ENCODE measurements at regions not wholly inside any gene's neighbourhood (a gene's known extent, or its start where the extent isn't known, plus 50 kb on each side); places are given as distances from the start of the nearest gene placed in this dataset.

GRCh38 chr11:119800171-119800570, 71.2 kb upstream of the NECTIN1 start:
- Histone ChIP-seq H3K27me3 (peaks cover 5% of the 10 kb centered on the region), H3K4me3 (no peak overlapping the region), H3K27ac (no peak overlapping the region), H3K4me1 (peaks cover 5% of the 10 kb centered on the region), H3K9me3 (no peaks in the 10 kb centered on the region), H3K36me3 (no peaks in the 10 kb centered on the region)
- no peak for TF ChIP-seq POLR2AphosphoS5 (IDR thresholded peaks at IDR 0.05)
- TF ChIP-seq, protein P1, sequence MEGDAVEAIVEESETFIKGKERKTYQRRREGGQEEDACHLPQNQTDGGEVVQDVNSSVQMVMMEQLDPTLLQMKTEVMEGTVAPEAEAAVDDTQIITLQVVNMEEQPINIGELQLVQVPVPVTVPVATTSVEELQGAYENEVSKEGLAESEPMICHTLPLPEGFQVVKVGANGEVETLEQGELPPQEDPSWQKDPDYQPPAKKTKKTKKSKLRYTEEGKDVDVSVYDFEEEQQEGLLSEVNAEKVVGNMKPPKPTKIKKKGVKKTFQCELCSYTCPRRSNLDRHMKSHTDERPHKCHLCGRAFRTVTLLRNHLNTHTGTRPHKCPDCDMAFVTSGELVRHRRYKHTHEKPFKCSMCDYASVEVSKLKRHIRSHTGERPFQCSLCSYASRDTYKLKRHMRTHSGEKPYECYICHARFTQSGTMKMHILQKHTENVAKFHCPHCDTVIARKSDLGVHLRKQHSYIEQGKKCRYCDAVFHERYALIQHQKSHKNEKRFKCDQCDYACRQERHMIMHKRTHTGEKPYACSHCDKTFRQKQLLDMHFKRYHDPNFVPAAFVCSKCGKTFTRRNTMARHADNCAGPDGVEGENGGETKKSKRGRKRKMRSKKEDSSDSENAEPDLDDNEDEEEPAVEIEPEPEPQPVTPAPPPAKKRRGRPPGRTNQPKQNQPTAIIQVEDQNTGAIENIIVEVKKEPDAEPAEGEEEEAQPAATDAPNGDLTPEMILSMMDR (IDR thresholded peaks at IDR 0.05), result no peak
- no peak for TF ChIP-seq EP300 (IDR thresholded peaks at IDR 0.05)
- TF ChIP-seq POLR2A (IDR thresholded peaks at IDR 0.05), result no peak
- WGBS, result 96% methylated on average over 2 of the region's 2 CpGs
- DNase-seq (ENCODE audit: low spot score in 2 of 2), result no peak

GRCh38 chr11:119798656-119799055, 69.7 kb upstream of the NECTIN1 start:
- no peak overlapping the region for H3K27ac ChIP-seq
- H3K27me3 ChIP-seq, result peaks cover 5% of the 10 kb centered on the region
- WGBS, result 80% methylated on average over 3 of the region's 3 CpGs

DNA sequence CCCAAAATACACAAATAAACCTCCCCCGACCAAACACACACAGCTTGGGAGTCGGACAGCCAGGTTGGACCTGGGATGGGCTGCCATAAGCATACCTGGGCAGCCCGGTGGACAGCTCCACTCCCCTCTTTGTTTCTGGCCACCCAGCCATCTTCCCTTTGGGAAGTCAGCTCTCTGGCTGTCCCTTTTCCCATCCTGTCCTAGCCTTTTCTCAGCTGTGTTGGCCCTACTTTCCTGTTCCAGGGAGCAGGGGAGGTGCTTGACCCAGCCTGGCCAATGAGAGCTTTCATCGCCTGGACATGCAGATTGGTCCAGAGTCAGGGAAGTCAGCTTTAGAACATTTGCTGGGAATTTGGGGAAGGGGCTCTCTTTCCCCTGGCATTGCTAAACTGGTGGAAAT, 68.7 kb upstream of the NECTIN1 start:
- peaks cover 5% of the 10 kb centered on the region for H3K27me3 ChIP-seq
- 89% methylated on average over 4 of the region's 4 CpGs for WGBS

More at GRCh38 chr11:119798656-119799055, 69.7 kb upstream of the NECTIN1 start:
- TF ChIP-seq POLR2A (IDR thresholded peaks at IDR 0.05) (no peak), POLR2AphosphoS5 (IDR thresholded peaks at IDR 0.05) (no peak)
- Histone ChIP-seq H3K36me3 (no peaks in the 10 kb centered on the region), H3K9me3 (no peaks in the 10 kb centered on the region), H3K4me3 (no peak overlapping the region), H3K4me1 (peaks cover 14% of the 10 kb centered on the region)
- no peak for DNase-seq (ENCODE audit: low spot score in 2 of 2)

DNA sequence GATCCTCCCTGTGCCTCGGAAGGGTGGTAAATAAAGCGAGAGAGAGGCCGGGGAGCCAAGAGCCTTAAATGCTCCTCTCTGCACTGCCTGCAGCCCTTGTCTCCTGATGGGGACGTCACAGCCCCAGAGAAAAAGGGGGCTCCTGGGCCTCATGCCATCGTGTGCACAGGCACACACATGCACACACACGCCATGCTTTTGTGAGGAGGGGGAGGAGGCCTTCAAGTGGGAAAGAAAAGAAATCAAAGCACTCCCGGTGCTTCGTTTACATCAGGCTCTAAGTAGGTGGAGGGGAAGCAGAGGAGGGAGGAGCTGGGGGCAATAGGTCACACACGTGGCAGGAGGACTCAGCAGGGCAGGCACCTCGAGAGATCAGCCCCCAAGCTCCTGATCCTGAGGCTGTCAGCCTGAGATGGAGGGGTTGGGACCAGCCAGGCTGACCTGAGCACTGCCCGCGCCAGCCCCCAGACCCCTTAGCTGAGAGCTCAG, 68.2 kb upstream of the NECTIN1 start:
- WGBS, result 55% methylated on average over 12 of the region's 12 CpGs
- Histone ChIP-seq H3K27ac (no peak overlapping the region), H3K4me1 (peaks cover 25% of the 10 kb centered on the region), H3K36me3 (no peaks in the 10 kb centered on the region), H3K4me3 (no peak overlapping the region), H3K27me3 (peaks cover 5% of the 10 kb centered on the region), H3K9me3 (no peaks in the 10 kb centered on the region)
- no peak for TF ChIP-seq POLR2AphosphoS5 (IDR thresholded peaks at IDR 0.05)
- TF ChIP-seq, protein P1 (IDR thresholded peaks at IDR 0.05), result no peak
- TF ChIP-seq POLR2A (IDR thresholded peaks at IDR 0.05), result no peak
- no peak for TF ChIP-seq EP300 (IDR thresholded peaks at IDR 0.05)
- DNase-seq (ENCODE audit: low spot score in 2 of 2), result no peak

More for the DNA sequence above, 68.7 kb upstream of the NECTIN1 start:
- TF ChIP-seq POLR2AphosphoS5 (IDR thresholded peaks at IDR 0.05) (no peak), POLR2A (IDR thresholded peaks at IDR 0.05) (no peak), EP300 (IDR thresholded peaks at IDR 0.05) (no peak)
- TF ChIP-seq, protein P1 (IDR thresholded peaks at IDR 0.05), result no peak
- Histone ChIP-seq H3K9me3 (no peaks in the 10 kb centered on the region), H3K4me1 (peaks cover 24% of the 10 kb centered on the region), H3K4me3 (no peak overlapping the region), H3K27ac (no peak overlapping the region), H3K36me3 (no peaks in the 10 kb centered on the region)
- DNase-seq (ENCODE audit: low spot score in 2 of 2), result no peak

- Histone ChIP-seq H3K4me3 (no peak overlapping the region), H3K4me1 (peaks cover 28% of the 10 kb centered on the region), H3K9me3 (no peaks in the 10 kb centered on the region), H3K27ac (no peak overlapping the region), H3K36me3 (no peaks in the 10 kb centered on the region), H3K27me3 (peaks cover 5% of the 10 kb centered on the region)
- 76% methylated on average over 8 of the region's 8 CpGs for WGBS
- TF ChIP-seq, protein P1 (IDR thresholded peaks at IDR 0.05), result no peak
- no peak for TF ChIP-seq POLR2AphosphoS5 (IDR thresholded peaks at IDR 0.05)
- TF ChIP-seq EP300 (IDR thresholded peaks at IDR 0.05), result no peak
- TF ChIP-seq POLR2A (IDR thresholded peaks at IDR 0.05), result no peak
- no peak for DNase-seq (ENCODE audit: low spot score in 2 of 2)
Observed at GRCh38 chr11:119796363-119797060, 67.5 kb upstream of the NECTIN1 start.
